Vagina (tissue), 2 donors: ENCODE measurements at regions not wholly inside any gene's neighbourhood (a gene's known extent, or its start where the extent isn't known, plus 50 kb on each side); places are given as distances from the start of the nearest gene placed in this dataset.

Source experiments
- POLR2A ChIP-seq, 2 donors: fragments of 450-650 bp; IDR thresholded peaks; one replicate each; pipeline ENCODE4 v1.6.1; 2017; ENCODE audit warnings: antibody characterized with exemption in 2 of 2, mild to moderate bottlenecking in 2 of 2, moderate library complexity in 2 of 2
- POLR2AphosphoS5 ChIP-seq, 2 donors: sonication (generic); formaldehyde crosslinking; IDR thresholded peaks; one replicate each; pipeline ENCODE4 v1.9.0; 2017; ENCODE audit warnings: antibody characterized with exemption in 2 of 2, mild to moderate bottlenecking in 2 of 2, low read depth in 1 of 2; ENCODE audit not compliant: insufficient read depth in 1 of 2
- TF ChIP-seq, protein P1 (sequence below), 3 experiments: fragments of 450-650 bp in 2 of 3; fragments of 200-600 bp in 1 of 3; sonication (generic) in 1 of 3; IDR thresholded peaks; one replicate each; pipeline ENCODE4 v1.5.1; 2017 to 2019; ENCODE audit warnings: antibody characterized with exemption in 3 of 3, mild to moderate bottlenecking in 2 of 3, moderate library complexity in 2 of 3

DNA sequence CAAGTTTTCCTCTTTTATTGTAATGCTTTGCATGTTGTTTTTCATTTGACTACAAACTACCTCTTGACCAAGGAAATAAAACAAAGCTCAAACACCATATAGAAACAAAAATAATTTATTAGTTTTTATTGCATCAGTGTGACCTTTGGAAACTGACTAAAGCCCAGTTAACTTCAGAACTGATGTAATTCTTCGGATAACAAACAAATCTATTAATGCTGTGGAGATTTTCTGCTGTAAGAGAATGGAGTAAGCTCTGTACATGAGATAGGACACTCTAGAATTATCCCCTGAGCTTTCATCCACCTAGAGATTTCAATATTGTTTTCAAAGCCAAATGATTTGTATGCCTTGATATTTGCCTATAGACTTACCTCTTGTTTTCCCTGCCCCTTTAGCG, 154.0 kb upstream of the KCNK2 start:
- no peak for TF ChIP-seq POLR2A (IDR thresholded peaks at IDR 0.05)
- TF ChIP-seq, protein P1, sequence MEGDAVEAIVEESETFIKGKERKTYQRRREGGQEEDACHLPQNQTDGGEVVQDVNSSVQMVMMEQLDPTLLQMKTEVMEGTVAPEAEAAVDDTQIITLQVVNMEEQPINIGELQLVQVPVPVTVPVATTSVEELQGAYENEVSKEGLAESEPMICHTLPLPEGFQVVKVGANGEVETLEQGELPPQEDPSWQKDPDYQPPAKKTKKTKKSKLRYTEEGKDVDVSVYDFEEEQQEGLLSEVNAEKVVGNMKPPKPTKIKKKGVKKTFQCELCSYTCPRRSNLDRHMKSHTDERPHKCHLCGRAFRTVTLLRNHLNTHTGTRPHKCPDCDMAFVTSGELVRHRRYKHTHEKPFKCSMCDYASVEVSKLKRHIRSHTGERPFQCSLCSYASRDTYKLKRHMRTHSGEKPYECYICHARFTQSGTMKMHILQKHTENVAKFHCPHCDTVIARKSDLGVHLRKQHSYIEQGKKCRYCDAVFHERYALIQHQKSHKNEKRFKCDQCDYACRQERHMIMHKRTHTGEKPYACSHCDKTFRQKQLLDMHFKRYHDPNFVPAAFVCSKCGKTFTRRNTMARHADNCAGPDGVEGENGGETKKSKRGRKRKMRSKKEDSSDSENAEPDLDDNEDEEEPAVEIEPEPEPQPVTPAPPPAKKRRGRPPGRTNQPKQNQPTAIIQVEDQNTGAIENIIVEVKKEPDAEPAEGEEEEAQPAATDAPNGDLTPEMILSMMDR (IDR thresholded peaks at IDR 0.05) = no peak
- TF ChIP-seq POLR2AphosphoS5 (IDR thresholded peaks at IDR 0.05; ENCODE audit: insufficient read depth in 1 of 2, low read depth in 1 of 2) = no peak
